Osteocyte (in vitro differentiated cells): ENCODE measurements at regions not wholly inside any gene's neighbourhood (a gene's known extent, or its start where the extent isn't known, plus 50 kb on each side); places are given as distances from the start of the nearest gene placed in this dataset.

Source experiments
- DNase-seq: peaks from one replicate; pipeline ENCODE4 v3.0.0; 2021; ENCODE audit warnings: mixed read lengths; ENCODE audit not compliant: unreplicated experiment; ENCODE audit errors: extremely low spot score
- H3K27ac Mint-ChIP-seq: one replicate; pipeline ENCODE4 v1.8.0; 2021; ENCODE audit warnings: mild to moderate bottlenecking, mixed read lengths; ENCODE audit not compliant: unreplicated experiment
- H3K27me3 Mint-ChIP-seq: one replicate; pipeline ENCODE4 v1.8.0; 2021; ENCODE audit warnings: mixed read lengths; ENCODE audit not compliant: unreplicated experiment
- H3K36me3 Mint-ChIP-seq: one replicate; pipeline ENCODE4 v1.8.0; 2021; ENCODE audit warnings: mixed read lengths; ENCODE audit not compliant: unreplicated experiment
- H3K4me1 Mint-ChIP-seq: one replicate; pipeline ENCODE4 v1.8.0; 2021; ENCODE audit warnings: mixed read lengths; ENCODE audit not compliant: unreplicated experiment
- H3K4me3 Mint-ChIP-seq: one replicate; pipeline ENCODE4 v1.8.0; 2021; ENCODE audit warnings: mild to moderate bottlenecking, moderate library complexity, mixed read lengths; ENCODE audit not compliant: unreplicated experiment
- H3K9me3 Mint-ChIP-seq: one replicate; pipeline ENCODE4 v1.8.0; 2021; ENCODE audit warnings: mixed read lengths; ENCODE audit not compliant: unreplicated experiment
- CTCF ChIP-seq: fragments of 200-600 bp; sonication (generic); IDR thresholded peaks from 2 replicates; pipeline ENCODE4 v1.5.0; 2021; ENCODE audit warnings: antibody characterized with exemption, mild to moderate bottlenecking, moderate library complexity

- H3K36me3 Mint-ChIP-seq: no peaks in the 10 kb centered on the region
- no peak overlapping the region for H3K4me3 Mint-ChIP-seq
- no peaks in the 10 kb centered on the region for H3K4me1 Mint-ChIP-seq
- no peak for DNase-seq
- no peak overlapping the region for H3K27ac Mint-ChIP-seq
- H3K9me3 Mint-ChIP-seq: no peaks in the 10 kb centered on the region
- TF ChIP-seq CTCF: no peak
- no peaks in the 10 kb centered on the region for H3K27me3 Mint-ChIP-seq
Measured at GRCh38 chr1:30533796-30534550, 189.4 kb downstream of the MATN1 start.

DNA sequence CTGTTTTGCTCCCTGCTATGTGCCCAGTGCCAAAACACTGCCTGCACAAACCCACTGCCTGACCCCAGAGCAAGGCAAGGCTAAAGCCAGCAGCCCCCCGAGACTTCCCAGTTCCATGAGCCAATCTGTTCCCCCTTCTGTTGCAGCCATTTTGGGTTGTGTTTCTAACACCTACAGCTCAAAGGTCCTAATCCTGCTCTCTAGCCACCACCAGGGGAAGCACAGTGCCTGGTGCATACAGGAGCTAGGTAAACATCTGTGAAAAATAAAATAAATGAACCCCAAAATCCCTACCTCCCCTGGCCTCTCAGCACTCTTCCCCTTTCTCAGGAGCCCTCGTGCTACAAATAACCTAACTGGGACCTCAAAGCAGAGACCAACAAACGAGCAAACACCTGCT lies 190.2 kb downstream of the MATN1 start:
- Mint-ChIP-seq H3K4me1 (no peaks in the 10 kb centered on the region), H3K4me3 (no peak overlapping the region), H3K9me3 (no peaks in the 10 kb centered on the region), H3K36me3 (no peaks in the 10 kb centered on the region), H3K27ac (no peak overlapping the region), H3K27me3 (no peaks in the 10 kb centered on the region)
- peak; percentile 68 for DNase-seq
- TF ChIP-seq CTCF: no peak

DNA sequence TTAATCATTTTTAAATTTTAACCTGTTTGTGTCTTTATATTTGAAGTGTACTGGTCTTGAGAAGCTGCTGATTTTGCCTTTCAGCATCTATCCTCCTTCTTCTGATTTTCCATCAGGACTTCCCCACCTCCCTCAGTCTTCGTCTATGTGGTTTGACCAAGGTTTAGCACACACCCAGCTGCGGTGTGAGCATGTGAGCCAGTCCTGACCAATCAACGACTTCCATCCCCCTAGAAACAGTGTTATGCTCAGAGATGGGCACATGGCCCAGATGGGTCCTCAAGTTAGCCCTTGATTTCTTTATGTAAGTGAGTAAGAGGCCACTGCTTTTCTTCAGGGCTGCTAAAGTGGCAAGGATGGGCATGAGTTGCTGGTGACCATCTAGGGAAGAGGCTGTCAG lies 190.8 kb downstream of the MATN1 start:
- no peak for DNase-seq
- H3K4me3 Mint-ChIP-seq: no peak overlapping the region
- no peaks in the 10 kb centered on the region for H3K9me3 Mint-ChIP-seq
- H3K27me3 Mint-ChIP-seq: no peaks in the 10 kb centered on the region
- H3K27ac Mint-ChIP-seq: no peak overlapping the region
- TF ChIP-seq CTCF: no peak
- H3K36me3 Mint-ChIP-seq: no peaks in the 10 kb centered on the region
- no peaks in the 10 kb centered on the region for H3K4me1 Mint-ChIP-seq

GRCh38 chr1:30527511-30528140 lies 195.8 kb downstream of the MATN1 start:
- Mint-ChIP-seq H3K36me3 (no peaks in the 10 kb centered on the region), H3K9me3 (no peaks in the 10 kb centered on the region), H3K4me1 (no peaks in the 10 kb centered on the region), H3K27me3 (no peaks in the 10 kb centered on the region), H3K27ac (no peak overlapping the region), H3K4me3 (no peak overlapping the region)
- peak; percentile 73 for DNase-seq
- TF ChIP-seq CTCF: no peak

DNA sequence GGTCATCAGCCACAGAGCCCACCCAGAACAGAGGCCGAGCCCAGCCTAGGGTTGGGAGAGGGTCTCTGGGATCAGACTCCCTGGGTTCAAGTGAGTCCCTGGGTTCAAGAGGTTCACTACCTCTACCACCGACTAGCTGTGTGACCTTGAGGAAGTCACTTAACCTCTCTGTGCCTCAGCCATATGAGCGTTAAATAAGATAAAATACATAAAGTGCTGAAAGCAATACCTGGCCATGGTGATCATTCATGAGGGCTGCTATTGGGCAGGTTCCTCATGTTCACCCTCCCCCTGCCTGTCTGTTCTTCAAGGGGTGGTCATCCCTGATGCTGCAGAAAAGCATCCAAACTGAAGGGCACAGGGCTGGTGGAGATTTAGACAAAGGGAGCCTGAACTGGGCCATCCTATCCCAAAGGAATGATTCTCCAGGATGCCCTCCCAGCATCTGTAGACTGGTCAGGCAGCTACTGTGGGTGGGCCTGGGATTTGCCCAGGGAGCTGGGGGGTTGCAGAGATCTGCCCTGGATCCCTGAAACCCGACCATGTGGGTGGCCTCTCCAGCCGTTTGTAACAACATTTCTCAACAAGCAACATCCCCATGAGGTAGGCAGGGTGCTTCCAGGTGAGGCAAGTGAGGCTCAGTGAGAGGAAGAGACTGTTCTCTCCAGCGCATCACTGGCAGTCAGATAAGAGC lies 196.6 kb downstream of the MATN1 start:
- Mint-ChIP-seq H3K27ac (no peak overlapping the region), H3K27me3 (no peaks in the 10 kb centered on the region), H3K4me3 (no peak overlapping the region), H3K4me1 (no peaks in the 10 kb centered on the region), H3K9me3 (no peaks in the 10 kb centered on the region), H3K36me3 (no peaks in the 10 kb centered on the region)
- peak; percentile 73 for DNase-seq
- no peak for TF ChIP-seq CTCF
